ENCODE measurements at regions not wholly inside any gene's neighbourhood (a gene's known extent, or its start where the extent isn't known, plus 50 kb on each side); places are given as distances from the start of the nearest gene placed in this dataset.
"Not testable (repeated sequence)": the region's sequence is repeated elsewhere in the genome, so short reads cannot be mapped to it uniquely, and the experiment has no call there.

GRCh38 chr11:67804435-67805252 lies 130.2 kb upstream of the ALDH3B2 start:
- peak; percentile 77 for DNase-seq

- not testable (repeated sequence) for DNase-seq
Measured at GRCh38 chr11:67803519-67803918, 129.1 kb upstream of the ALDH3B2 start.

GRCh38 chr11:67803055-67803454 lies 128.6 kb upstream of the ALDH3B2 start:
- DNase-seq = not testable (repeated sequence)

GRCh38 chr11:67802623-67803022 lies 128.2 kb upstream of the ALDH3B2 start:
- not testable (repeated sequence) for DNase-seq

GRCh38 chr11:67801397-67801796 lies 127.0 kb upstream of the ALDH3B2 start:
- DNase-seq = not testable (repeated sequence)

- not testable (repeated sequence) for DNase-seq
Measured at GRCh38 chr11:67800591-67800990, 126.2 kb upstream of the ALDH3B2 start.

GRCh38 chr11:67799808-67800207 lies 125.4 kb upstream of the ALDH3B2 start:
- not testable (repeated sequence) for DNase-seq

- peak; percentile 63 for DNase-seq
Measured at GRCh38 chr11:67797726-67798521, 123.5 kb upstream of the ALDH3B2 start.

- no peak for DNase-seq
Measured at GRCh38 chr11:67795746-67796145, 121.3 kb upstream of the ALDH3B2 start.

GRCh38 chr11:67793750-67794149 lies 119.3 kb upstream of the ALDH3B2 start:
- DNase-seq = not testable (repeated sequence)

- not testable (repeated sequence) for DNase-seq
Measured at GRCh38 chr11:67792273-67792990, 118.0 kb upstream of the ALDH3B2 start.

GRCh38 chr11:67791598-67792170 lies 117.3 kb upstream of the ALDH3B2 start:
- DNase-seq = peak; percentile 2

- DNase-seq = not testable (repeated sequence)
Measured at GRCh38 chr11:67788341-67788695, 113.9 kb upstream of the ALDH3B2 start.

- not testable (repeated sequence) for DNase-seq
Measured at GRCh38 chr11:67787681-67788340, 113.4 kb upstream of the ALDH3B2 start.

- not testable (repeated sequence) for DNase-seq
Measured at GRCh38 chr11:67781967-67782366, 107.5 kb upstream of the ALDH3B2 start.

GRCh38 chr11:67781506-67781905 lies 107.1 kb upstream of the ALDH3B2 start:
- not testable (repeated sequence) for DNase-seq

- no peak for DNase-seq
Measured at GRCh38 chr11:67780056-67780455, 105.6 kb upstream of the ALDH3B2 start.

GRCh38 chr11:67779189-67779875 lies 104.9 kb upstream of the ALDH3B2 start:
- DNase-seq = not testable (repeated sequence)

- no peak for DNase-seq
Measured at GRCh38 chr11:67776852-67777520, 102.6 kb upstream of the ALDH3B2 start.

GRCh38 chr11:67774175-67774574 lies 99.8 kb upstream of the ALDH3B2 start:
- DNase-seq = not testable (repeated sequence)

Measured in fibroblast of skin of back (primary cell).